ENCODE measurements at regions not wholly inside any gene's neighbourhood (a gene's known extent, or its start where the extent isn't known, plus 50 kb on each side); places are given as distances from the start of the nearest gene placed in this dataset.

- DNase-seq (ENCODE audit: low spot score): no peak
Measured at GRCh38 chr18:44507729-44508325, 172.9 kb upstream of the SETBP1 start.

DNA sequence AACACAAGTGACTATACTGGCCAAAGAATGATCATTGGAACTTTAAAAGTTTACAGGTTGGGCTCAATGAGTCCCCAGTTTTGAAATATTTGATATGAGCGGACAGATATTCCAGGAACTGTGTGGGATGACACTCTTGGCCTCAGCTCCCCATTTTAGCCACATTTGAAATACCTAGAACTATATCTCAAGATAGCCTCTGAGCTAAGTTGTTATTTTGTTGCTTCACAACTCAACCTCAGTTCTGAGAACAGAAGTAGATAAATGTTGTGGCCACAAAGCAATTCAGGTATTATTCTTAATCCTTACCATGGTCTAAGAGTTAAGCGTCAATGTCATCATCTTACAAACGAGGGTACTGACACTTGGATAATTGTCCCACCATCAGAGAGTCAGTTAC, 172.2 kb upstream of the SETBP1 start:
- no peak for DNase-seq (ENCODE audit: low spot score)

- DNase-seq (ENCODE audit: low spot score): no peak
Measured at GRCh38 chr18:44509048-44509447, 171.6 kb upstream of the SETBP1 start.

DNA sequence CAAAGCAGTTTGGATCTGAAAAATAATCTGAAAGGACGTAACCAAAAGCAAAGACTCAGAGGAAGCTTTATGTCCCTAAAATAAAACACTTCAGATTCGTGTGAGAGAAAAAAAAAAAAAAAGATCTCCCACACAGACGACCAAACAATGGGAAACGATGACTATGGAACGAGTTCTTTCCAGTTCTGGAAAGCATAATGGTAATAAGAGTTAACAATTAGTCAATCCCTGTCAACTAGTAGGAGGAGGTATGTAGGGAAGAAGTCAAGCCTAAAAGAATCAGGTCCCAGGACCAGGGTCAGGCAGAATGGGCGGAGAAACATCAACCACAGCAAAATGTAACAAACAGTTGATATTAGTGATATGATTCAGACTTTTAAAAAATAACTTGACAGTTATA, 170.3 kb upstream of the SETBP1 start:
- no peak for DNase-seq (ENCODE audit: low spot score)

- no peak for DNase-seq (ENCODE audit: low spot score)
Measured at GRCh38 chr18:44513233-44513632, 167.5 kb upstream of the SETBP1 start.

GRCh38 chr18:44514106-44514505, 166.6 kb upstream of the SETBP1 start:
- no peak for DNase-seq (ENCODE audit: low spot score)

GRCh38 chr18:44514766-44515165, 165.9 kb upstream of the SETBP1 start:
- no peak for DNase-seq (ENCODE audit: low spot score)

DNA sequence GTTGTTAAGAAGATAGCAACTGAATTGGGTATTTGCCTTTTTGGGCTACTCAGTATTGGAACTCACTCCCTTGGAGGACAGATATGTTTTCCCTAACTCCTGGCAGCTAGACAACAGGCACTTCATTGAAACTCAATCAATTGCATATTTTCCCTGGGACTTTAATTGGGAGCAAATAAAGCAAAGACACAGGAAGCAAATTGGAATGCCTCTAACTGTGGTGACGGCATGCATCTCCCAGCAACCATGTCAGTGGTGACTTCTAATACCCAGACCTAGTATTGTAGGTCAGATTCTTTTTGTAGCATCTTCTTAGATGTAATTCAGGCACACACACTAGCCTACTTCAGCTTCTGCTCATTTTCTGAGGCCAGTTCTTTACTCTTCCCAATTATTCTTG, 164.2 kb upstream of the SETBP1 start:
- no peak for DNase-seq (ENCODE audit: low spot score)

DNA sequence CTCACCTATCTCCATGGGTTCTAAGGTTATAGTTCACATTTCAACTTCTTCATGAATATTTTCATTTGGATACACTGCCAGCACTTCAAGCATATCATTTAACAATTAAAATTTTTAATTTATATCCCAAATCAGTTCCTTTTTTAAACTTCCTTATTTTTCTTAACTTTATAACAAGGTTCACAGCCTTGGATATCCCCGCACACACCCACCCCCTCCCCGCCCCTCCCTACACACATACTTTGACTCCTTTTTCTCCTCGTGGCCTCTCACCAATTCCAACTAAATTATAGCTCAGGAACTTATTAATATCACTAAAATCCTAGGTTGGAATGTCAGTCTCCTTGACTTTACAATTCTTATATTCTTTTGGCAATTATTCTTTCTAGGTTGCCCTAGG, 163.6 kb upstream of the SETBP1 start:
- DNase-seq (ENCODE audit: low spot score): no peak

DNA sequence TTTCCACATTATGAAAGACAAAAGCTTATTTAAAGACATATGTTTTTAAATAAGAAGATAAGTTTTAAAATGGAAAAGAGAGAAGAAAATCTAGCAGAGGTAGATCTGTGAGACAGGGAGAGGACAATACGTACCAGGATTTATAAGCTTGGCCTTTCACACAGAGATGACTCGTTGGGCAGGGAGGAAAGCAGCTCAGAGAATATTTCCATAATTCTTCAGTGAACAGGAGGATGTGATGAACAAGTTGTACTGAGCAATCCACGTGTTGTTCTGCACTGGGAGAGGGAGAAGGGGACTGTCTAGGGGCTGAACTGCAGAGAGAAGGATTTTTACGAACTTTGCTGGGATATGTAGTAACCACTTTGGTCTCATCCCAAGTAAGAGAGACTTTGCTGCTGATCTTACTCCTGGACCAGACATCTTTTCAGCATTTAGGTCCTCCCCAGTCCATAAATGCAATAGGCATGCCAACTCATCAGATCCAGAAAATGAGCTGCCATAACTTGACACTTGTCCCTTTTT, 162.5 kb upstream of the SETBP1 start:
- no peak for DNase-seq (ENCODE audit: low spot score)

DNA sequence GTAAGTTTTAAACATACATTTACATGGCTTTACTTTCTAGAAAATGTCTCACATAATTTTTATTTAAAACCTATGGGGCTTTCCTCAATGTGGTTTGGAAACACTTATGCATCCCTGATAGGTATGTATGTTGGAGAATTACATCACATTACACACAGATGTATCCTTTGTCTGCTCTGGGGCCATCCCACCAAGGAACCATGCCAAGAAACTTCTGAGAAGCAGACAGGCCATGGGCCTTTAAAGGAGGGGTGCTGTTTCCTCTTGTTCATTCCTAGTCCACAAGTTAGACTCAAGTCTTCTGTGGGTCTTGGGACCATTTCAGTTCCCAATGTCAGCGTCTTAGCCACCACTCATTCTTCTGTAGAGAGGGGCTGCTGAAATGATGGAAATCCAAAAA, 162.0 kb upstream of the SETBP1 start:
- no peak for DNase-seq (ENCODE audit: low spot score)

DNA sequence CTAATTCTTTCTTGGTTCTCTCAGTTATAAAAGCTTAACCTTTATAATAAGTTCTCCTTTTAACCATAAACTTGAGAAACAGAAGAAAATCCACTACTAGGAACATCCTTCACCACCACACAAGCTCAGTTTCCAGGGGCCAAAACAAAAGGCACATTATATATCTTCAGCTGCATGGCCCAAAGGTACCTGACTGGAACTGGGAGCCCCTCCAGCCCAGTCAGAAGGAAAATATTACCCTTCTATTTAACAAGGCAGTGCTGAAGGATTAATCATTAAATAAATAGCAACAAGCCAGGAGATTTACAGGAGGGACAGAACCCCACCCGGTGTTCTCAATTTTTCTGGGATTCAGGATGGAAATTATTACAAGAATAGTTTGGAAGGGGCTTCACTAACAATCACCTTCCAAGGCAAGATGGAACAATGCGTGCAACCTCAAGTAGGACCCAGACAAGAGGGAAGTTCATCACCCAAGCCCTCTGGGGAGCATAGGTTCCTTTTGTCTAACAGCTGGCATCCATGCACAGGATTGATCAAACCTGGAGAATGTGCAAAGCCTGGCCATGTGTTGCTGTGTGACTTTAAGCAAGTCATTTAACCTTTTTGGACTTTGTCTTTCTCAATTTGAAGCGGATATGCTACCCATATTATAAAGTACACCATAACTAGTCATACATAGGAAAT, 159.6 kb upstream of the SETBP1 start:
- DNase-seq (ENCODE audit: low spot score): no peak

DNA sequence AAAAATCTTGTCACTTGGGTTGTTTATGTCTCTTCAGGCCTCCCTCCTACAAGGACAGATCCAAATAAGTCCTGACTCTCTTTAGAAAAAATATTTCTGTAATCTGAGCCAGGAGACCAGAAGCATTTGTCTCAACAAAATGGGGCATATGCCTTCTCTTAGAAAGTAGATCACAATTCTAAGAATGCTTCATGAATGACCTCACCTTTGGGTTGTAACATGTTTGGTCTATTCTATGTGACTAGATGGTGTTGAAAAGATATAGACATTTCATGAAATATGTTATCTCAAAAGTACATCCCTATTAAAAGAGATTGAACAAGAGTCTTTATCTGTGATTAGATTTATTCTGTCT, 159.0 kb upstream of the SETBP1 start:
- DNase-seq (ENCODE audit: low spot score): no peak

- no peak for DNase-seq (ENCODE audit: low spot score)
Measured at GRCh38 chr18:44526705-44527415, 153.8 kb upstream of the SETBP1 start.

GRCh38 chr18:44533071-44533470, 147.6 kb upstream of the SETBP1 start:
- no peak for DNase-seq (ENCODE audit: low spot score)

DNA sequence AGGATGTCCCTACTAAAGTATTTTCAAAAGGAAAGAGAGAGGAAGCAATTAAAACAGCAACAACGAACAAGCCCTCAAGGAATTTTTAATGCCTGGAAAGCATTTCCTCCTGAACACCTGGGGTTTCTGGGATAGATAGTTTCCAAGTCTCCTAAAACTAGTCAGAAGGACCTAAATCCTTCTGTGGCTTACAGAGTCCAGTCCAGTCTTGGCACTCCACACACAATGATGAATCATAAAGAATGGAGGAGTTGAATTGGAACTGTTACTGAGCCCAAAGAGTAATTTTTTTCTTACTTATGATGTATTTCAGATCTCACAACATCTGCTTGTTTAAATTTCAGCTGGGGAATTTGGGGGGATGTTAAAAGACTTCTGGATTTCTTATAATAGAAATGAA, 144.6 kb upstream of the SETBP1 start:
- DNase-seq (ENCODE audit: low spot score): peak; percentile 1

- DNase-seq (ENCODE audit: low spot score): no peak
Measured at GRCh38 chr18:44536619-44537018, 144.1 kb upstream of the SETBP1 start.

DNA sequence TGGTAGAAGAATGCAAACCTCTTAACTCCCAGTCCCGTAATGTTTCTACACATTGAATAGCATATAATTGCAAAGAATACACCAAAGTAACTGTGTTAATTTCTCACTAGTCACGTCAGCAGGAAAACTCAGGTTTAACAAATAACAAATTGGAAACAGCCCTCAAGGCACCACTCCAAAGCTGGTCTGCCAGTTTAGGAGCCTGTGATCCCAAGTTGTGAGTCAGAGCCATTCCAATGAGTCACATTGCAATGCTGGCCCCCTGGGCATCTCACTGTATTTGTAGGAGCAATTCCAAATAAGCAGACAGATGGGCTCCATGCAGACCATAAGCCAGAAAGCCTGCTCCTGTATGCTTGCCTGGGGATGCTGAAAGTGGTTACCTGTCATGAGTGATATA, 143.2 kb upstream of the SETBP1 start:
- peak; percentile 8 for DNase-seq (ENCODE audit: low spot score)

GRCh38 chr18:44539926-44540325, 140.8 kb upstream of the SETBP1 start:
- no peak for DNase-seq (ENCODE audit: low spot score)

DNA sequence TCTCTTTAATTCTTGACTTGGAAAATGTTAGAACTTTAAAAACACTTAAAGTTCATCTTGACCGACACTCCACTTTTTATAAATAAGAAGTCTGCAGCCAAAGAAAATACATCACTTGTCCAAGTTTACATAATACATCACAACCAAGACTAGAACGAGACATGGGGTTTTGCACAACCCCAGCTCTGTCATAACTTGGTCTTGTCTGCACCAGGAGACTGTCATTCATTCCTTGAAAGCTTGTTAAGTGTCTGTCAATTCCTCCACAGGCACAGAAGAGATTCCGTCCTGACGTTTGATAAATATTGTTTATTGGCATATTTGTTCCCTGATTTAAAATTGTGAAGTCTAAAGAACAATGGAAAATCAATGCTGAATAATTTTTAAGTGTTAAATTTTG, 139.5 kb upstream of the SETBP1 start:
- DNase-seq (ENCODE audit: low spot score): no peak

DNA sequence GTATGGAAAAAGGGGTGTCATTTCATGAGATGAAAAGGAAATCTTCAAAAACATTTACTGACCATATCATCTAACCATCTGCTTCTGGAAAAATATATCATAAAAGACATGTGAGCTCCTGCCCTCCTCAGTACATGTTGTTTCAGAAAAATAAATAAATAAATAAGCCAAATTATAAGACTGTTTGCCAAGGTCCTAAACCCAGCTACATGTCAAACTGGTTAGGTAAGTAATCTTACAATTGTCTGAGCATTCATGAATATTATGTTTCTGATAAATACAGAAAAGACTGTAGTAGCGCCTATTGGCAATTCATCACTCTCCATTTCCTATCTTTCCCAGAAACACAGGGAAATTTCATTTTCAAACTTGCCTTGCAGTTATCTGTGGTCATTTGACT, 138.9 kb upstream of the SETBP1 start:
- DNase-seq (ENCODE audit: low spot score): no peak

- DNase-seq (ENCODE audit: low spot score): no peak
Measured at GRCh38 chr18:44543387-44543786, 137.3 kb upstream of the SETBP1 start.

DNA sequence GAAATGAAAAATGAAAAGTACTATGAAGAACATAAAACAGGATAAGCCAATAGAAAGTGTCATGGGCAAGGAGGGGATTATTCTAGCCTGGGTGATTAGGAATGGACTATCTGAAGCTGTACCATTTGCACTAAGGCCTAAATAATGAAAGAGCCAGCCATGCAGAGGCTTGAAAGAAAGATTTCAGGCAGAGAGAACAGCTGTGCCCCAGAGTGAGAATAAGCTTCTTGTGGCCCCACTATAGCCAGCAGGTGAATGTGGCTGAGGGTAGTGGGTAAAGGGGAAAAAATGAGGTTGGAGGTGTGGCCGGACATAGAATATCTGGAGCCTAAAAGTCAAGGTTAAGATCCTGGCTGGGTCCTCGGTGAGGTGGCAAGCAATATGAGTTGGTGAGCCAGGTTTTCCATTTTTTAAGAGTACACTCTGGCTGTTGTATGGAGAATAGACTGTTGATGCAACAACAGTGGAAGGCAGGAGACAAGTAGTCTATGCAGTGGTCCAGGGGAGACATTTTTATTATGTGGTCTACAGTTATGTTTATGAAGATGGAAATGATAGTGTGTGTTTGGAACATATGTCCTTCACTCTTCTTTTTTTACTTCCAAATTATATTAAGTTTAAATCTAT, 135.2 kb upstream of the SETBP1 start:
- DNase-seq (ENCODE audit: low spot score): no peak

Data from hepatic stellate cell (primary cell).